ENCODE measurements at regions not wholly inside any gene's neighbourhood (a gene's known extent, or its start where the extent isn't known, plus 50 kb on each side); places are given as distances from the start of the nearest gene placed in this dataset.
"Not testable (repeated sequence)": the region's sequence is repeated elsewhere in the genome, so short reads cannot be mapped to it uniquely, and the experiment has no call there.

- no peak for TF ChIP-seq CTCF (IDR thresholded peaks at IDR 0.05)
- H3K27ac Mint-ChIP-seq (ENCODE audit: unreplicated experiment) = no peak overlapping the region
These were observed 230.5 kb upstream of the FKBP1C start for GRCh38 chr6:62980724-62981123.

GRCh38 chr6:62982951-62983350, 228.3 kb upstream of the FKBP1C start:
- Mint-ChIP-seq H3K27me3 (ENCODE audit: unreplicated experiment) (no peaks in the 10 kb centered on the region), H3K4me3 (ENCODE audit: unreplicated experiment) (no peak overlapping the region), H3K9me3 (ENCODE audit: unreplicated experiment) (peaks cover 9% of the 10 kb centered on the region), H3K27ac (ENCODE audit: unreplicated experiment) (no peak overlapping the region), H3K4me1 (ENCODE audit: unreplicated experiment) (no peaks in the 10 kb centered on the region), H3K36me3 (ENCODE audit: unreplicated experiment) (no peaks in the 10 kb centered on the region)
- no peak for DNase-seq (ENCODE audit: extremely low spot score, unreplicated experiment)
- TF ChIP-seq CTCF (IDR thresholded peaks at IDR 0.05) = no peak

More at GRCh38 chr6:62980724-62981123, 230.5 kb upstream of the FKBP1C start:
- no peak for DNase-seq (ENCODE audit: extremely low spot score, unreplicated experiment)
- Mint-ChIP-seq H3K4me1 (ENCODE audit: unreplicated experiment) (no peaks in the 10 kb centered on the region), H3K27me3 (ENCODE audit: unreplicated experiment) (no peaks in the 10 kb centered on the region), H3K36me3 (ENCODE audit: unreplicated experiment) (no peaks in the 10 kb centered on the region), H3K9me3 (ENCODE audit: unreplicated experiment) (no peaks in the 10 kb centered on the region), H3K4me3 (ENCODE audit: unreplicated experiment) (no peak overlapping the region)

GRCh38 chr6:62991696-62992095, 219.6 kb upstream of the FKBP1C start:
- DNase-seq (ENCODE audit: extremely low spot score, unreplicated experiment); H3K4me1 Mint-ChIP-seq (ENCODE audit: unreplicated experiment); H3K36me3 Mint-ChIP-seq (ENCODE audit: unreplicated experiment); H3K4me3 Mint-ChIP-seq (ENCODE audit: unreplicated experiment); H3K27me3 Mint-ChIP-seq (ENCODE audit: unreplicated experiment); H3K27ac Mint-ChIP-seq (ENCODE audit: unreplicated experiment): not testable (repeated sequence)
- peaks cover 19% of the 10 kb centered on the region for H3K9me3 Mint-ChIP-seq (ENCODE audit: unreplicated experiment)

GRCh38 chr6:62993951-62994350, 217.3 kb upstream of the FKBP1C start:
- H3K4me1 Mint-ChIP-seq (ENCODE audit: unreplicated experiment) = no peaks in the 10 kb centered on the region
- TF ChIP-seq CTCF (IDR thresholded peaks at IDR 0.05) = no peak
- no peak for DNase-seq (ENCODE audit: extremely low spot score, unreplicated experiment)
- no peaks in the 10 kb centered on the region for H3K36me3 Mint-ChIP-seq (ENCODE audit: unreplicated experiment)
- H3K27ac Mint-ChIP-seq (ENCODE audit: unreplicated experiment) = no peak overlapping the region
- H3K4me3 Mint-ChIP-seq (ENCODE audit: unreplicated experiment) = no peak overlapping the region
- H3K27me3 Mint-ChIP-seq (ENCODE audit: unreplicated experiment) = no peaks in the 10 kb centered on the region
- H3K9me3 Mint-ChIP-seq (ENCODE audit: unreplicated experiment) = peaks cover 5% of the 10 kb centered on the region

GRCh38 chr6:62998022-62998421, 213.2 kb upstream of the FKBP1C start:
- Mint-ChIP-seq H3K36me3 (ENCODE audit: unreplicated experiment) (no peaks in the 10 kb centered on the region), H3K27me3 (ENCODE audit: unreplicated experiment) (no peaks in the 10 kb centered on the region), H3K4me1 (ENCODE audit: unreplicated experiment) (peaks cover 3% of the 10 kb centered on the region), H3K27ac (ENCODE audit: unreplicated experiment) (no peak overlapping the region), H3K4me3 (ENCODE audit: unreplicated experiment) (no peak overlapping the region), H3K9me3 (ENCODE audit: unreplicated experiment) (peaks cover 5% of the 10 kb centered on the region)
- TF ChIP-seq CTCF (IDR thresholded peaks at IDR 0.05) = no peak
- DNase-seq (ENCODE audit: extremely low spot score, unreplicated experiment) = no peak

- H3K4me1 Mint-ChIP-seq (ENCODE audit: unreplicated experiment); H3K27me3 Mint-ChIP-seq (ENCODE audit: unreplicated experiment); H3K4me3 Mint-ChIP-seq (ENCODE audit: unreplicated experiment); H3K27ac Mint-ChIP-seq (ENCODE audit: unreplicated experiment); DNase-seq (ENCODE audit: extremely low spot score, unreplicated experiment); H3K9me3 Mint-ChIP-seq (ENCODE audit: unreplicated experiment); H3K36me3 Mint-ChIP-seq (ENCODE audit: unreplicated experiment): not testable (repeated sequence)
These were observed 212.0 kb upstream of the FKBP1C start for GRCh38 chr6:62999242-62999641.

Measured in osteocyte (in vitro differentiated cells).